H1 (cell line): ENCODE measurements at regions not wholly inside any gene's neighbourhood (a gene's known extent, or its start where the extent isn't known, plus 50 kb on each side); places are given as distances from the start of the nearest gene placed in this dataset.
"Not testable (repeated sequence)": the region's sequence is repeated elsewhere in the genome, so short reads cannot be mapped to it uniquely, and the experiment has no call there.

Experiments
- CEBPB ChIP-seq: IDR thresholded peaks from 2 replicates; pipeline ENCODE4 v1.6.1; 2012; ENCODE audit warnings: low read depth, low read length
- EP300 ChIP-seq, 2 experiments: IDR thresholded peaks; 1 replicate in 1 of 2; 2 replicates in 1 of 2; pipeline ENCODE4 v1.6.1; 2011 to 2012; ENCODE audit warnings: low read depth in 2 of 2, low read length in 2 of 2, mild to moderate bottlenecking in 2 of 2, borderline replicate concordance in 1 of 2, inconsistent platforms in 1 of 2, moderate library complexity in 1 of 2
- FOSL1 ChIP-seq: IDR thresholded peaks from 2 replicates; pipeline ENCODE4 v1.6.1; 2011; ENCODE audit warnings: mild to moderate bottlenecking, low read depth, low read length, moderate library complexity; ENCODE audit not compliant: insufficient read depth
- JUND ChIP-seq: IDR thresholded peaks from 2 replicates; pipeline ENCODE4 v1.6.1; 2011; ENCODE audit warnings: mild to moderate bottlenecking, improper control_type of control experiment, low read length
- PHF8 ChIP-seq: fragments of 200-600 bp; sonication (generic); conservative IDR thresholded peaks from 2 replicates; pipeline ENCODE4 v1.7.1; 2012; ENCODE audit warnings: low read depth, mild to moderate bottlenecking, inconsistent platforms, low read length, moderate library complexity
- POLR2A ChIP-seq, 2 experiments: IDR thresholded peaks; 1 replicate in 1 of 2; 2 replicates in 1 of 2; pipeline ENCODE4 v1.6.1; 2011; ENCODE audit warnings: low read depth in 2 of 2, low read length in 2 of 2, mild to moderate bottlenecking in 2 of 2; ENCODE audit errors: control extremely low read depth in 1 of 2
- POLR2AphosphoS5 ChIP-seq: IDR thresholded peaks from 2 replicates; pipeline ENCODE4 v1.6.1; 2011; ENCODE audit warnings: low read depth, low read length
- SIN3A ChIP-seq, 2 experiments: IDR thresholded peaks in 1 of 2; conservative IDR thresholded peaks in 1 of 2; 2 replicates each; pipeline ENCODE4 v1.6.1; 2011 to 2012; ENCODE audit warnings: low read length in 2 of 2, improper control_type of control experiment in 1 of 2, low read depth in 1 of 2, mild to moderate bottlenecking in 1 of 2
- TAF1 ChIP-seq: IDR thresholded peaks from 2 replicates; pipeline ENCODE4 v1.6.1; 2011; ENCODE audit warnings: mild to moderate bottlenecking, low read depth, low read length
- TF ChIP-seq, protein P1 (sequence below), 3 experiments: IDR thresholded peaks; 1 replicate in 2 of 3; 2 replicates in 1 of 3; pipeline versions ENCODE4 v1.5.1 to v1.6.1; 2011; ENCODE audit warnings: low read length in 3 of 3, mild to moderate bottlenecking in 3 of 3, inconsistent platforms in 2 of 3, low read depth in 1 of 3, moderate library complexity in 1 of 3; ENCODE audit not compliant: insufficient read depth in 1 of 3; ENCODE audit errors: control extremely low read depth in 1 of 3
- TF ChIP-seq, protein P2 (sequence below): IDR thresholded peaks from 2 replicates; pipeline ENCODE4 v1.6.1; 2011; ENCODE audit warnings: low read length, improper control_type of control experiment
- TF ChIP-seq, protein P3 (sequence below): IDR thresholded peaks from 2 replicates; pipeline ENCODE4 v1.6.1; 2011; ENCODE audit warnings: low read depth, mild to moderate bottlenecking, low read length; ENCODE audit not compliant: insufficient read depth

DNA sequence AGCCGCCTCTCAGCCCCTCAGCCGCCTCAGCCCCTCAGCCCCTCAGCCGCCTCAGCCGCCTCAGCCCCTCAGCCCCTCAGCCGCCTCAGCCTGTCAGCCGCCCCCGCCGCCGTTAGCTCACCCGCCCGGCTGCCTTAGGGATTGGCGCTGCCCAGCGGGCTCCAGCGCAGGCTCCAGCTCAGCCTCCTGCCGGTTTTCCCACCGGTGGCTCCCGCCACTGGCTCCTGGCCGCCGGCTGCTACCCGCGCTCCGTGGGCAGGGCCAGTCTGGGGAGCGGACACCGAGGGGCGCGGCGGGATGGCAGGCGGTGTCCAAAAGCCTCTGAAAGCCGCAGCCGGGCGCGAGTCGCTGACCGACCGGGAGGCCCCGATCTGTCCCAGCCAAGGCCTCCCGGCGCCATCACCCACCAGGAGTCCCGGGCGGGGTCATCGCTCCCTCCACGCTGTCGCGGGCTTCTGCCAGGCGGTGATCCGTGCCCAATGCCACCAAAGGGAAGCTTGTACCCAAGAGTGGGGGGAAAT, 1532.7 kb downstream of the REEP3 start:
- TF ChIP-seq, protein P1, sequence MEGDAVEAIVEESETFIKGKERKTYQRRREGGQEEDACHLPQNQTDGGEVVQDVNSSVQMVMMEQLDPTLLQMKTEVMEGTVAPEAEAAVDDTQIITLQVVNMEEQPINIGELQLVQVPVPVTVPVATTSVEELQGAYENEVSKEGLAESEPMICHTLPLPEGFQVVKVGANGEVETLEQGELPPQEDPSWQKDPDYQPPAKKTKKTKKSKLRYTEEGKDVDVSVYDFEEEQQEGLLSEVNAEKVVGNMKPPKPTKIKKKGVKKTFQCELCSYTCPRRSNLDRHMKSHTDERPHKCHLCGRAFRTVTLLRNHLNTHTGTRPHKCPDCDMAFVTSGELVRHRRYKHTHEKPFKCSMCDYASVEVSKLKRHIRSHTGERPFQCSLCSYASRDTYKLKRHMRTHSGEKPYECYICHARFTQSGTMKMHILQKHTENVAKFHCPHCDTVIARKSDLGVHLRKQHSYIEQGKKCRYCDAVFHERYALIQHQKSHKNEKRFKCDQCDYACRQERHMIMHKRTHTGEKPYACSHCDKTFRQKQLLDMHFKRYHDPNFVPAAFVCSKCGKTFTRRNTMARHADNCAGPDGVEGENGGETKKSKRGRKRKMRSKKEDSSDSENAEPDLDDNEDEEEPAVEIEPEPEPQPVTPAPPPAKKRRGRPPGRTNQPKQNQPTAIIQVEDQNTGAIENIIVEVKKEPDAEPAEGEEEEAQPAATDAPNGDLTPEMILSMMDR (IDR thresholded peaks at IDR 0.05; ENCODE audit: control extremely low read depth in 1 of 3, insufficient read depth in 1 of 3, low read depth in 1 of 3, low read length in 3 of 3), result not testable (repeated sequence)
- not testable (repeated sequence) for TF ChIP-seq POLR2AphosphoS5; FOSL1; CEBPB; SIN3A (conservative IDR thresholded peaks at IDR 0.05 in 1 of 2, IDR thresholded peaks at IDR 0.05 in 1 of 2; ENCODE audit: low read depth in 1 of 2, low read length in 2 of 2); POLR2A (IDR thresholded peaks at IDR 0.05; ENCODE audit: control extremely low read depth in 1 of 2, low read depth in 2 of 2, low read length in 2 of 2); EP300 (IDR thresholded peaks at IDR 0.05; ENCODE audit: borderline replicate concordance in 1 of 2, low read depth in 2 of 2, low read length in 2 of 2); TAF1; PHF8; JUND
- TF ChIP-seq, protein P2, sequence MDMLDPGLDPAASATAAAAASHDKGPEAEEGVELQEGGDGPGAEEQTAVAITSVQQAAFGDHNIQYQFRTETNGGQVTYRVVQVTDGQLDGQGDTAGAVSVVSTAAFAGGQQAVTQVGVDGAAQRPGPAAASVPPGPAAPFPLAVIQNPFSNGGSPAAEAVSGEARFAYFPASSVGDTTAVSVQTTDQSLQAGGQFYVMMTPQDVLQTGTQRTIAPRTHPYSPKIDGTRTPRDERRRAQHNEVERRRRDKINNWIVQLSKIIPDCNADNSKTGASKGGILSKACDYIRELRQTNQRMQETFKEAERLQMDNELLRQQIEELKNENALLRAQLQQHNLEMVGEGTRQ, result not testable (repeated sequence)
- TF ChIP-seq, protein P3, sequence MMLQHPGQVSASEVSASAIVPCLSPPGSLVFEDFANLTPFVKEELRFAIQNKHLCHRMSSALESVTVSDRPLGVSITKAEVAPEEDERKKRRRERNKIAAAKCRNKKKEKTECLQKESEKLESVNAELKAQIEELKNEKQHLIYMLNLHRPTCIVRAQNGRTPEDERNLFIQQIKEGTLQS, result not testable (repeated sequence)
